ELF-1 (cell line): ENCODE measurements at regions not wholly inside any gene's neighbourhood (a gene's known extent, or its start where the extent isn't known, plus 50 kb on each side); places are given as distances from the start of the nearest gene placed in this dataset.
"Not testable (repeated sequence)": the region's sequence is repeated elsewhere in the genome, so short reads cannot be mapped to it uniquely, and the experiment has no call there.

Source experiments
- DNase-seq: peaks from one replicate; pipeline ENCODE4 v3.0.0-alpha.2; 2016; ENCODE audit warnings: low read depth, low spot score

- DNase-seq = no peak
Measured at GRCh38 chr7:12004581-12004980, 172.6 kb upstream of the THSD7A start.

GRCh38 chr7:12007576-12007975, 175.6 kb upstream of the THSD7A start:
- no peak for DNase-seq

GRCh38 chr7:12013983-12014382, 182.0 kb upstream of the THSD7A start:
- no peak for DNase-seq

- no peak for DNase-seq
Measured at GRCh38 chr7:12016439-12016838, 184.4 kb upstream of the THSD7A start.

DNA sequence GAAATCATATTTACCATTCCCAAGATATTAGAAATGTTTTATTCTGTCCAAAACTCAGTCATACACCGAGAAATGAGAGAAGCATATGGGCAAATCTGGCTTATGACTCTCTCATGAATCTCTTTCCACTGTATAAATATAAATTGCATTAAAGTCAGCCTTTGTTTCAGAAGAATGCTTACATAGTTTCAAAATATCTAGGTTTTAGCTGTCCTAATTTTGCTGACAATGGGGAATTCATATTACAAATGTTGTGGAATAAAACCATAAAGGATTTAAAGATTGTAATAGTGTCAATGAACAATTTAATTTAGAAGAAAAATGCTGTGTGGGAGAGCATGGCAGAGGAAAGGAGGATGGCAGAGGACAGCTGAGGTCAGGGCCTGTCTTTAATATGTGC, 185.0 kb upstream of the THSD7A start:
- no peak for DNase-seq

- not testable (repeated sequence) for DNase-seq
Measured at GRCh38 chr7:12022011-12022410, 189.1 kb upstream of the TMEM106B start.

- no peak for DNase-seq
Measured at GRCh38 chr7:12025246-12025645, 185.8 kb upstream of the TMEM106B start.

DNA sequence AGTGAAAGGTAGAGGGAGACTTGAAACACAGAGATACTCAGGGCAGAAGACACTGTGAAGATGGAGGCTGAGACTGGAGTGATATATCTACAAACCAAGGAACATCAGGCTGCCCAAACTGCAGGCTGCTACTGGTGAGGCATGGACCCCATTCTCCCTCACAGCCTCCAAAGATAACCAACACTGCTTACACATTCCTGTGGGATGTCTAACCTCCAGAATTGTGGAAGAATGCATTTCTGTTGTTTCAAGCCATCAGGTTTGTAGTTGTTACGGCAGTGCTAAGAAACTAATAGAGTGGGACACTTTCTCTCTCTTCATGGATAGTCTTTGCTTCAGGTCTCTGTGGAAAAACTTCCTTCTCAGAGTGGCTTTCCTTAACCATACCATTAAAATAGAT, 182.6 kb upstream of the TMEM106B start:
- peak; percentile 1 for DNase-seq

DNA sequence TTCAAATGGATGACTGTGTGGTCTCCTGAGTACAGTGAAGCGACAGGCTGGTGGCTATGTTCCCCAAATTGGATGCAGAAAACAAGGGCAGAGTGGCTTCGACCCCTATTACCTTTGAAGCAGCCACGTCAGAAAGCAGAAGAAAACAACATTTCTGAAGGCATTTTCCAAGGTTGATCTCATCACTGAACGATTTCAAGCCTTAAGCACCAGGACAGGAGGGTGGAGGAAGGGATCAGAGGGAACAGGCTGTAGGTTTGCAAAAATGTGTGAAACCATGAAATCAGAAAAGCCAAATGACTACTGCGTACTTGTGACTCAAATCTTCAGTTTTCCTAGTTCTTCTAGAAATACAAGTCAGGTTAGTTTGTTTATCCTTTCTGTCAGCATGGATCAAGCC, 181.0 kb upstream of the TMEM106B start:
- peak; percentile 38 for DNase-seq

DNA sequence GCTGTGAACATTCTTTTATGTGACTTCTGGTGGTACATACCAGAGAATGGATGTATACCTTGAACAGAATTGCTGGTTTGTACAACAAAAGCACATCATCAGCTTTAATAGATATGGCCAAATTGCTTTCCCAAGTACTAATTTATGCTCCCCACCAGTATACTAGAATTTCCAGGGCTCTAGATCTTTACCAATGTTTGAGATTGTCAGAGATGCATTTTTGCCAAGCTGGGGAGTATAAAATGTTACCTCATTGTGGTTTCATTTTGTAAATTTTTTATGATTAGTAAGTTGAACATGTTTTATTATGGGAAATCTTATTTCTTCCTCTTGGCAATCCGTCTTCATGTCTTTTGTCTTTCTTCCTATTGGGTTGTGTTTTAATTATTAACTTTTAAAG, 179.9 kb upstream of the TMEM106B start:
- no peak for DNase-seq

- peak; percentile 4 for DNase-seq
Measured at GRCh38 chr7:12031638-12032037, 179.5 kb upstream of the TMEM106B start.

DNA sequence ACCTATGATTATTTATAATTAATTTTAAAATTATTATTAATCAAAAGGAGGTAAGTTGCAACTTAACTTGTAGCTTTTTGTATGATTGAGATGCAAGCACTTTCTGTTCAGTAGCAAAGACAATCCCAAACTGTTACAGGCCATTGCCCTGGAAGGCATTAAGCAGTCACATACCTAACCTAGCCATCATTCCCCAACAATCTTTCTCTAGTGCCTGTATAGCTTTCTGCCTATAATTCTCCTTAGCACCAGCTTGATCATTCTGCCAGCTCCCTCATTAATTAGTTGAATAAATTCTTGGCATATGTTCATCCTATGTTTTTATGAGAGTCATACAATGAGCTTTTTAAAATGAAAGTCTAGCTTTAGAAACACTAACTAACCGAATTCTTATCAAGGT, 178.9 kb upstream of the TMEM106B start:
- no peak for DNase-seq

DNA sequence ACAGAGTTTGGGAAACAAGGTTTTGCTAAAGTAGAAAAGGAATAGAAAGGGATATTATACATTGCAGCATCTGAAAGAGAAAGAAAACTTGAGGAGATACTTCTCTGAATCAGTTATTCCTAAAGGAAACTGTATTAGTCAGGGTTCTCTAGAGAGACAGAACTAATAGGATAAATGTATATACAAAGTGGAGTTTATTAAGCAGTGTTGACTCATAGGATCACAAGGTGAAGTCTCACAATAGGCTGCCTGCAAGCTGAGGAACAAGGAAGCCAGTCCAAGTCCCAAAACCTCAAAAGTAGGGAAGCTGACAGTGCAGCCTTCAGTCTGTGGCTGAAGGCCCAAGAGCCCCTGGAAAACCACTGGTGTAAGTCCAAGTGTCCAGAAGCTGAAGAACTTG, 167.6 kb upstream of the TMEM106B start:
- DNase-seq = not testable (repeated sequence)

GRCh38 chr7:12052211-12052610, 158.9 kb upstream of the TMEM106B start:
- DNase-seq = no peak

GRCh38 chr7:12053561-12053960, 157.5 kb upstream of the TMEM106B start:
- no peak for DNase-seq

- no peak for DNase-seq
Measured at GRCh38 chr7:12054830-12055229, 156.3 kb upstream of the TMEM106B start.

- no peak for DNase-seq
Measured at GRCh38 chr7:12056381-12056780, 154.7 kb upstream of the TMEM106B start.

DNA sequence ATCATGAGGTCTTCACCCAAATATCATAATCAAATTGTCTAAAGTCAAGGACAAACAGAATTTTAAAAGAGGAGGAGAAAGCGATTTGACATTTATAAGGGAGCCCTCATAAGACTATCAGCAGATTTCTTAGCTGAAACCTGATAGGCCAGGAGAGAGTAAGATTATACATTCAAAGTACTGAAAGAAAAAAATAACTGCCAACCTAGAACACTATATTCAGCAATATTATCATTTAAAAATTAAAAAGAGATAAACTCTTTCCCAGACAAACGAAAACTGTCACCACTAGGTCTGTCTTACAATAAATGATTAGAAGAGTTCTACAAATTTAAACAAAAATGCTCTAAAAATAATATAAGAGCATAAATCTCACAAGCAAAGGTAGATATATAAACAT, 154.1 kb upstream of the TMEM106B start:
- DNase-seq = no peak

DNA sequence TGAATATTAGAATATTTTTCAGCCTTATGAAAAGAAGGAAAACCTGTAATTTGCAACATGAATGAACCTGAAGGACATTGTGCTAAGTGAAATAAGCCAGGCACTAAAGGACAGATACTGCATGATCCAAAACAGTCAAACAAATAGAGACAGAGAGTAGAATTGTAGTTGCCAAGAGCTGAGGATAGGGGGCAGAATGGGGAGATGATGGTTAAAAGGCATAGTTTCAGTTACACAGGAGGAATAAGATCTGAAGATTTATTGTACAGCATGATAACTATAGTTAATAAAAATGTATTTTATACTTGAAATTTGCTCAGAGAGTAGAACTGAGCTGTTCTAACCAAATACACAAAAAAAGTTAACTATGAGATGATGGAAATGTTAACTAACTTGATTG, 149.0 kb upstream of the TMEM106B start:
- DNase-seq = no peak

GRCh38 chr7:12064586-12065127, 146.4 kb upstream of the TMEM106B start:
- DNase-seq = no peak

- DNase-seq = no peak
Measured at GRCh38 chr7:12066004-12066403, 145.1 kb upstream of the TMEM106B start.

DNA sequence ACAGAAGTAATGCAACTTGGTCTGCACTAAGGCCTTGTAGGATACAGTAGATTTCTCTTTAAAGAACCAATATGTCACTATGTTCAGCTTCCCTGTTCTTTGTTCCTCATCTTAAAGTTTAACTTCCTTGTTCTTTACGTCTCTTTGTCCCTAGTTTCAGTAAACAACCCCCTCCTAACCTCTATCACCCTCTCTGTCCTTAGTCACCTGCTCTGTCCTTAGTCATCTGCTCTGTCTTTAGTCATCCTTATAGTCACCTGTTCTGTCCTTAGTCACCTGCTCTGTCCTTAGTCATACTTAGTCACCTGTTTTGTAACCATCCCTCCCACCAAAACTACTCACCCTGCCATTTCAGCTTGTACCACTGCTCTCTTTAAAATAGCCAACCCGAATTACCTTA, 144.6 kb upstream of the TMEM106B start:
- no peak for DNase-seq

DNA sequence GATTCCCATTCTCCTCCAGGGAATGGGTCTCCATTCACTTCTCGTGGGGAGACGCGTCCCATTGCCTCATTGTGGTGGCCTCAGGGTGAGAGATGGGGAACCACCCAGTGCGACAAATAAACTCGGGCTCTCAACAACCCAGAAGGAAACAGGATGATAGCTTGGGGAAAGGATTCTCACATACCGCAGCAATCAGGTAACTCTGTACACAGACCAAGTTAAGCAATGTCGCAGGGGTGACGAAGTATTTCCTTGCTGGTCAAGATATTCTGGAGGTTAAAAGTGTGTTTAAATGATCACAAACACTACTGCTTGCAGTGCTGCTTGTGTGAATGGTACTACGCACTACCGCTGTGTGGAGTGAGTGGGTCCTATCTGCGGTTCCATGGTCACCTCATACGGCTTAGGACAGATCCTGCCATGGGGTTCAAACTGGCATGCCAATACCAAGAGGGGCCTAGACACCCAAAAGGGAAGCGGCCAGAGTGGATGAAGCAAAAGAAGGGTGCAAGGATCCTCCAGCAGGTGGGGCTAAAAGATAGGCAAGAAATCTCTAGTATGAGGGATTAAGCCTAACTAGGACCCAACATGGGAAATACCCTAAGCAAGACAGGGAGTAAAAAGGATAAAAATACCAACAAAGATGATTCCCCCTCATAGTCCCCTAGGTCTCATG, 143.8 kb upstream of the TMEM106B start:
- peak; percentile 74 for DNase-seq

- no peak for DNase-seq
Measured at GRCh38 chr7:12069757-12070156, 141.3 kb upstream of the TMEM106B start.
